ENCODE measurements at regions not wholly inside any gene's neighbourhood (a gene's known extent, or its start where the extent isn't known, plus 50 kb on each side); places are given as distances from the start of the nearest gene placed in this dataset.
A peak's percentile ranks its signal among the peaks of the same experiment; 100 is the strongest.

- Histone ChIP-seq H3K27ac (no peak overlapping the region), H3K9me3 (peaks cover 15% of the 10 kb centered on the region), H3K4me1 (peaks cover 13% of the 10 kb centered on the region), H3K4me2 (peak overlapping the region; percentile 42), H3K9ac (no peak overlapping the region), H4K20me1 (no peaks in the 10 kb centered on the region), H3K27me3 (peaks cover 7% of the 10 kb centered on the region), H3K4me3 (no peak overlapping the region), H3K36me3 (no peaks in the 10 kb centered on the region)
- TF ChIP-seq Cebpa-rat (IDR thresholded peaks at IDR 0.05): no peak
Observed at GRCh38 chr1:94694226-94694915, 125.8 kb upstream of the SLC44A3 start.

- peaks cover 7% of the 10 kb centered on the region for H3K27me3 ChIP-seq
- TF ChIP-seq Cebpa-rat (IDR thresholded peaks at IDR 0.05): no peak
- no peak overlapping the region for H3K9ac ChIP-seq
- H3K4me3 ChIP-seq: no peak overlapping the region
- H3K4me2 ChIP-seq: no peak overlapping the region
- H3K4me1 ChIP-seq: peaks cover 13% of the 10 kb centered on the region
- no peaks in the 10 kb centered on the region for H3K36me3 ChIP-seq
- peaks cover 15% of the 10 kb centered on the region for H3K9me3 ChIP-seq
- no peaks in the 10 kb centered on the region for H4K20me1 ChIP-seq
- no peak overlapping the region for H3K27ac ChIP-seq
Observed at GRCh38 chr1:94693435-94693834, 126.7 kb upstream of the SLC44A3 start.

GRCh38 chr1:94693029-94693428 lies 127.1 kb upstream of the SLC44A3 start:
- TF ChIP-seq Cebpa-rat (IDR thresholded peaks at IDR 0.05): no peak
- H3K4me3 ChIP-seq: no peak overlapping the region
- peaks cover 15% of the 10 kb centered on the region for H3K9me3 ChIP-seq
- H3K27ac ChIP-seq: no peak overlapping the region
- H3K4me2 ChIP-seq: no peak overlapping the region
- no peak overlapping the region for H3K9ac ChIP-seq
- no peaks in the 10 kb centered on the region for H3K36me3 ChIP-seq
- H3K4me1 ChIP-seq: peaks cover 13% of the 10 kb centered on the region
- H4K20me1 ChIP-seq: no peaks in the 10 kb centered on the region
- H3K27me3 ChIP-seq: peaks cover 7% of the 10 kb centered on the region

- peaks cover 24% of the 10 kb centered on the region for H3K9me3 ChIP-seq
- TF ChIP-seq Cebpa-rat (IDR thresholded peaks at IDR 0.05): no peak
- peaks cover 7% of the 10 kb centered on the region for H3K27me3 ChIP-seq
- H3K27ac ChIP-seq: no peak overlapping the region
- H3K4me2 ChIP-seq: no peak overlapping the region
- H4K20me1 ChIP-seq: no peaks in the 10 kb centered on the region
- no peaks in the 10 kb centered on the region for H3K36me3 ChIP-seq
- H3K4me3 ChIP-seq: no peak overlapping the region
- no peaks in the 10 kb centered on the region for H3K4me1 ChIP-seq
- no peak overlapping the region for H3K9ac ChIP-seq
Observed at GRCh38 chr1:94688646-94689045, 131.5 kb upstream of the SLC44A3 start.

GRCh38 chr1:94686882-94687281 lies 133.3 kb upstream of the SLC44A3 start:
- H3K4me2 ChIP-seq: no peak overlapping the region
- H3K4me3 ChIP-seq: no peak overlapping the region
- H3K4me1 ChIP-seq: no peaks in the 10 kb centered on the region
- no peaks in the 10 kb centered on the region for H3K36me3 ChIP-seq
- no peaks in the 10 kb centered on the region for H4K20me1 ChIP-seq
- H3K9ac ChIP-seq: no peak overlapping the region
- no peak overlapping the region for H3K27ac ChIP-seq
- no peaks in the 10 kb centered on the region for H3K27me3 ChIP-seq
- H3K9me3 ChIP-seq: peaks cover 19% of the 10 kb centered on the region
- no peak for TF ChIP-seq Cebpa-rat (IDR thresholded peaks at IDR 0.05)

- Histone ChIP-seq H3K36me3 (no peaks in the 10 kb centered on the region), H4K20me1 (no peaks in the 10 kb centered on the region), H3K4me2 (no peak overlapping the region), H3K27me3 (no peaks in the 10 kb centered on the region), H3K27ac (no peak overlapping the region), H3K4me1 (no peaks in the 10 kb centered on the region), H3K9ac (no peak overlapping the region), H3K4me3 (no peak overlapping the region), H3K9me3 (peaks cover 9% of the 10 kb centered on the region; the same call in 1 of the 2 replicates)
- no peak for TF ChIP-seq Cebpa-rat (IDR thresholded peaks at IDR 0.05)
Observed at GRCh38 chr1:94684690-94685250, 135.4 kb upstream of the SLC44A3 start.

- H3K4me1 ChIP-seq: no peaks in the 10 kb centered on the region
- no peak for TF ChIP-seq Cebpa-rat (IDR thresholded peaks at IDR 0.05)
- H3K9ac ChIP-seq: no peak overlapping the region
- H3K36me3 ChIP-seq: no peaks in the 10 kb centered on the region
- no peak overlapping the region for H3K4me2 ChIP-seq
- peaks cover 9% of the 10 kb centered on the region; the same call in 1 of the 2 replicates for H3K9me3 ChIP-seq
- no peak overlapping the region for H3K27ac ChIP-seq
- H3K27me3 ChIP-seq: no peaks in the 10 kb centered on the region
- H3K4me3 ChIP-seq: no peak overlapping the region
- no peaks in the 10 kb centered on the region for H4K20me1 ChIP-seq
Observed at GRCh38 chr1:94683886-94684285, 136.3 kb upstream of the SLC44A3 start.

- H3K36me3 ChIP-seq: no peaks in the 10 kb centered on the region
- no peak for TF ChIP-seq Cebpa-rat (IDR thresholded peaks at IDR 0.05)
- no peak overlapping the region for H3K4me2 ChIP-seq
Observed at GRCh38 chr1:94680039-94680377, 138.4 kb upstream of the F3 start.

GRCh38 chr1:94679332-94680038 lies 137.9 kb upstream of the F3 start:
- Histone ChIP-seq H4K20me1 (no peaks in the 10 kb centered on the region), H3K9me3 (no peaks in the 10 kb centered on the region), H3K27me3 (no peaks in the 10 kb centered on the region), H3K27ac (no peak overlapping the region), H3K4me2 (no peak overlapping the region), H3K9ac (no peak overlapping the region), H3K4me1 (no peaks in the 10 kb centered on the region), H3K36me3 (no peaks in the 10 kb centered on the region), H3K4me3 (no peak overlapping the region)
- TF ChIP-seq Cebpa-rat (IDR thresholded peaks at IDR 0.05): no peak

More at GRCh38 chr1:94680039-94680377, 138.4 kb upstream of the F3 start:
- H4K20me1 ChIP-seq: no peaks in the 10 kb centered on the region
- H3K4me1 ChIP-seq: no peaks in the 10 kb centered on the region
- no peak overlapping the region for H3K4me3 ChIP-seq
- no peak overlapping the region for H3K9ac ChIP-seq
- no peaks in the 10 kb centered on the region for H3K9me3 ChIP-seq
- H3K27me3 ChIP-seq: no peaks in the 10 kb centered on the region
- H3K27ac ChIP-seq: no peak overlapping the region

GRCh38 chr1:94678202-94678848 lies 136.8 kb upstream of the F3 start:
- no peak overlapping the region for H3K4me2 ChIP-seq
- H3K9ac ChIP-seq: no peak overlapping the region
- no peak for TF ChIP-seq Cebpa-rat (IDR thresholded peaks at IDR 0.05)
- H4K20me1 ChIP-seq: no peaks in the 10 kb centered on the region
- no peak overlapping the region for H3K27ac ChIP-seq
- no peaks in the 10 kb centered on the region for H3K4me1 ChIP-seq
- H3K27me3 ChIP-seq: no peaks in the 10 kb centered on the region
- H3K36me3 ChIP-seq: no peaks in the 10 kb centered on the region
- H3K9me3 ChIP-seq: no peaks in the 10 kb centered on the region
- no peak overlapping the region for H3K4me3 ChIP-seq

Measured in BLaER1 (cell line).